Endothelial cell of umbilical vein (primary cell): ENCODE measurements at regions not wholly inside any gene's neighbourhood (a gene's known extent, or its start where the extent isn't known, plus 50 kb on each side); places are given as distances from the start of the nearest gene placed in this dataset.

Source experiments
- BruUV-seq: library from RNA; stranded (reverse); fragments of 400-500 nt; replicated peaks from 2 replicates; lab custom pipeline; 2021; lab: Mats Ljungman, UMichigan
- CTCF ChIA-PET: fragments of 300-600, 350-600 bp; sonication (Branson Sonifier 250); formaldehyde crosslinking; loops from one replicate; lab custom pipeline; 2021; ENCODE audit warnings: antibody characterized with exemption, inconsistent platforms; lab: Charles Lee
- POLR2A ChIA-PET: fragments of 300-600, 350-600 bp; sonication (Branson Sonifier 250); formaldehyde crosslinking; loops from one replicate; lab custom pipeline; 2021; ENCODE audit warnings: antibody characterized with exemption, inconsistent platforms; lab: Charles Lee
- DNase-seq: peaks from one replicate; pipeline ENCODE4 v3.0.0-alpha.2; 2011; ENCODE audit warnings: low read depth, low spot score
- FAIRE-seq: peaks from 2 replicates; lab custom pipeline; 2011; peaks lifted over from hg19 to GRCh38; lab: Jason Lieb, UNC
- H2AFZ ChIP-seq: 2 replicates; pipeline ENCODE4 v1.6.0; 2012; ENCODE audit warnings: low read depth, low read length, control low read depth, inconsistent platforms
- H3K27ac ChIP-seq: 2 replicates; pipeline ENCODE4 v1.5.1; 2011; ENCODE audit warnings: low read depth, mild to moderate bottlenecking, control low read depth, low read length, moderate library complexity; ENCODE audit not compliant: insufficient read depth
- H3K27me3 ChIP-seq, 2 experiments: 2 replicates each; pipeline versions ENCODE4 v1.6.0 to v1.6.1; 2011; ENCODE audit warnings: low read length in 2 of 2, mixed read lengths in 1 of 2; ENCODE audit not compliant: control insufficient read depth in 2 of 2, insufficient read depth in 2 of 2
- H3K36me3 ChIP-seq, 2 experiments: 2 replicates in 1 of 2; 3 replicates in 1 of 2; pipeline ENCODE4 v1.5.1; 2011; ENCODE audit warnings: low read length in 2 of 2, mild to moderate bottlenecking in 1 of 2, moderate library complexity in 1 of 2; ENCODE audit not compliant: control insufficient read depth in 2 of 2, insufficient read depth in 2 of 2; ENCODE audit errors: extremely low read depth in 1 of 2
- H3K4me1 ChIP-seq: 3 replicates; pipeline ENCODE4 v1.5.1; 2011; ENCODE audit warnings: mild to moderate bottlenecking, low read length; ENCODE audit not compliant: control insufficient read depth, insufficient read depth; ENCODE audit errors: extremely low read depth
- H3K4me2 ChIP-seq: 2 replicates; pipeline ENCODE4 v1.6.1; 2011; ENCODE audit warnings: low read length, control low read depth, mixed read lengths; ENCODE audit not compliant: insufficient read depth
- H3K4me3 ChIP-seq, 3 experiments: fragments of 200-600 bp in 1 of 3; sonication (generic), shearing (Covaris generic) in 1 of 3; replicated peaks in 1 of 3; 2 replicates each; pipeline ENCODE4 v1.5.1; 2011 to 2016; ENCODE audit warnings: control low read depth in 3 of 3, low read length in 3 of 3, mild to moderate bottlenecking in 2 of 3, inconsistent platforms in 1 of 3, low read depth in 1 of 3, moderate library complexity in 1 of 3; ENCODE audit not compliant: insufficient read depth in 1 of 3
- H3K79me2 ChIP-seq: 2 replicates; pipeline ENCODE4 v1.6.0; 2012; ENCODE audit warnings: low read length, inconsistent platforms; ENCODE audit not compliant: control insufficient read depth, insufficient read depth
- H3K9ac ChIP-seq: replicated peaks from 2 replicates; pipeline ENCODE3; 2011; ENCODE audit warnings: low read length, control low read depth; ENCODE audit not compliant: insufficient read depth; ENCODE audit errors: extremely low read depth
- H3K9me1 ChIP-seq: replicated peaks from 3 replicates; pipeline ENCODE4 v1.6.0; 2011; ENCODE audit warnings: mild to moderate bottlenecking, low read length; ENCODE audit not compliant: control insufficient read depth, insufficient read depth; ENCODE audit errors: extremely low read depth
- H3K9me3 ChIP-seq: replicated peaks from 2 replicates; pipeline ENCODE4 v1.5.1; 2012; ENCODE audit warnings: low read length, inconsistent platforms; ENCODE audit not compliant: control insufficient read depth, insufficient read depth
- H4K20me1 ChIP-seq: replicated peaks from 2 replicates; pipeline ENCODE3; 2011; ENCODE audit warnings: mild to moderate bottlenecking, low read length; ENCODE audit not compliant: control insufficient read depth, insufficient read depth; ENCODE audit errors: extremely low read depth
- CTCF ChIP-seq, 2 donors: IDR thresholded peaks; 1 replicate in 1 of 2; 2 replicates in 1 of 2; pipeline ENCODE4 v1.5.1; 2011; ENCODE audit warnings: low read length in 2 of 2, mild to moderate bottlenecking in 2 of 2, moderate library complexity in 2 of 2, control low read depth in 1 of 2, inconsistent platforms in 1 of 2, low read depth in 1 of 2; ENCODE audit not compliant: insufficient read depth in 1 of 2; ENCODE audit errors: extremely low read depth in 1 of 2
- EZH2 ChIP-seq: IDR thresholded peaks from 2 replicates; pipeline ENCODE4 v1.6.1; 2012; ENCODE audit warnings: borderline replicate concordance, low read depth, mild to moderate bottlenecking, moderate library complexity, low read length, inconsistent platforms; ENCODE audit not compliant: severe bottlenecking
- FOS ChIP-seq: IDR thresholded peaks from 2 replicates; pipeline ENCODE4 v1.6.1; 2011; ENCODE audit warnings: mild to moderate bottlenecking, low read length, moderate library complexity, borderline replicate concordance; ENCODE audit not compliant: insufficient read depth
- GATA2 ChIP-seq: IDR thresholded peaks from 2 replicates; pipeline ENCODE4 v1.7.0; 2011; ENCODE audit warnings: low read depth, mild to moderate bottlenecking, moderate library complexity, mixed read lengths, low read length; ENCODE audit not compliant: insufficient read length, insufficient read depth
- JUN ChIP-seq: IDR thresholded peaks from 2 replicates; pipeline ENCODE4 v1.6.1; 2011; ENCODE audit warnings: borderline replicate concordance, low read depth; ENCODE audit not compliant: insufficient read length, insufficient read depth
- MYC ChIP-seq: IDR thresholded peaks from one replicate; pipeline ENCODE4 v1.6.1; 2011; ENCODE audit warnings: mild to moderate bottlenecking, low read depth, low read length
- POLR2A ChIP-seq: IDR thresholded peaks from 2 replicates; pipeline ENCODE4 v1.6.1; 2012; ENCODE audit warnings: low read depth, mild to moderate bottlenecking, control low read depth, low read length
- POLR2AphosphoS5 ChIP-seq: IDR thresholded peaks from 2 replicates; pipeline ENCODE4 v1.6.1; 2012; ENCODE audit warnings: low read depth, mild to moderate bottlenecking, control low read depth, low read length, moderate library complexity; ENCODE audit not compliant: insufficient read depth
- dilution Hi-C: fragments of 300-500 bp; cut with MboI; formaldehyde crosslinking; loops from one replicate; pipeline ENCODE4 v1.15.0; 2019; ENCODE audit warnings: low sequenced_read_pairs; ENCODE audit not compliant: extremely low pct_ligation_motif_present
- intact Hi-C: fragments of 100-400 bp; cut with micrococcal nuclease; formaldehyde crosslinking; loops from one replicate; pipeline ENCODE4 v1.10.0; 2022
- TF ChIP-seq, protein P1 (sequence below): IDR thresholded peaks from 2 replicates; pipeline ENCODE4 v1.6.1; 2011; ENCODE audit not compliant: insufficient read depth, insufficient read length

DNA sequence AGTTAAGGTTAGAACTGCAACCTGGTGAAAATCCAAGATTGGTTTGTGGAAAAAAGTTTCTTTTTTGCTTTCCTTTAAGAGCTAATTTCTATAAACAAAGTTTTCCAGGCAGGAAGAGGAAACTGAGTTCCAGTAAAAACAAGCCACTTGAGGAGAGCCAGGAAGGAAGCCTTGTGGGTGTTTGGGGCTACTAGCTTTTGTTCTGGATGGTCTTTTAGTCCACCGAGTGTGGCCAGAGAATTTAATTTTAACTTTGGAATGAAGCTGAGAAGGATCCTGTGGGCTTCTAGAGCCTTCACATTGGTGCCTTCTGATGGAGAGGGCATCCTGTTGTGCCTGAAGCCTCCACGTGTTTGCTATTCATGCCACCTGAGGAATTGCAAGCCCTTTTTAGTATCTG, 327.9 kb downstream of the C12orf75 start:
- Histone ChIP-seq H4K20me1 (no peaks in the 10 kb centered on the region), H3K79me2 (no peaks in the 10 kb centered on the region), H3K9me1 (no peaks in the 10 kb centered on the region), H3K36me3 (no peaks in the 10 kb centered on the region), H2AFZ (peak overlapping the region; percentile 21), H3K9ac (no peak overlapping the region), H3K9me3 (no peaks in the 10 kb centered on the region), H3K27me3 (no peaks in the 10 kb centered on the region), H3K4me1 (peaks cover 9% of the 10 kb centered on the region), H3K4me2 (peak overlapping the region; percentile 16), H3K27ac (no peak overlapping the region), H3K4me3 (no peak overlapping the region)
- peak; percentile 65 for DNase-seq
- no TSS peak for BruUV-seq
- POLR2A ChIA-PET = no interaction called here
- TF ChIP-seq CTCF (IDR thresholded peaks at IDR 0.05; ENCODE audit: extremely low read depth in 1 of 2, insufficient read depth in 1 of 2, low read depth in 1 of 2, low read length in 2 of 2) (no peak), EZH2 (no peak), JUN (no peak), MYC (no peak), POLR2A (no peak), POLR2AphosphoS5 (no peak), FOS (no peak), GATA2 (no peak)
- TF ChIP-seq, protein P1, sequence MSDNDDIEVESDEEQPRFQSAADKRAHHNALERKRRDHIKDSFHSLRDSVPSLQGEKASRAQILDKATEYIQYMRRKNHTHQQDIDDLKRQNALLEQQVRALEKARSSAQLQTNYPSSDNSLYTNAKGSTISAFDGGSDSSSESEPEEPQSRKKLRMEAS = no peak
- intact Hi-C loops = no loop called here
- peak; percentile 75 for FAIRE-seq
- CTCF ChIA-PET = interaction anchor here (0.8 to 1.3 kb wide), 2 partner anchors 47 to 498 kb away, joined by 3 read pairs; no protein-coding TSS in a partner anchor
- dilution Hi-C loops = no loop called here
